AG09319 (cell line): ENCODE measurements at regions not wholly inside any gene's neighbourhood (a gene's known extent, or its start where the extent isn't known, plus 50 kb on each side); places are given as distances from the start of the nearest gene placed in this dataset.

Experiments
- DNase-seq: peaks from one replicate; pipeline ENCODE4 v3.0.0-alpha.2; 2010; ENCODE audit warnings: low read depth; ENCODE audit errors: extremely low read depth
- TF ChIP-seq, protein P1 (sequence below): IDR thresholded peaks from 2 replicates; pipeline ENCODE4 v1.5.1; 2011; ENCODE audit warnings: low read depth, mild to moderate bottlenecking, inconsistent platforms, low read length, moderate library complexity

DNA sequence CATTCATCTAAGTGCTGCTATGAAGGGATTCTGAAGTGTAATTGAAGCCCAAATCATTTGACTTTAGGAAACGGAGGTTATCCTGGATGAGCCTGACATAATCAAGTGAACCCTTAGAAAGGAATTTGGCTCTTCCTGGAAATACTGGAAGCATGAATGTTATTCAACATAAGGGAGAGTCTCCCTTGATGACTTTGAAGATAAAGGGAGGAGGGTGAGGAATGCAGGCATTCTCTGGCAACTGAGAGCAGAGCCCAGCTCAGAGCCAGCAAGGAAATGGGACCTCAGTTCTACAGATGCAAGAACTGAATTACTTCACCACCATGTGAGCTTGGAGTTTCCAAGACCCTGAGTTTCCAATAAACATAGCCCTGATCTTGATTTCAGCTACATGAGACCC, 168.2 kb downstream of the DLL1 start:
- no peak for DNase-seq
- TF ChIP-seq, protein P1, sequence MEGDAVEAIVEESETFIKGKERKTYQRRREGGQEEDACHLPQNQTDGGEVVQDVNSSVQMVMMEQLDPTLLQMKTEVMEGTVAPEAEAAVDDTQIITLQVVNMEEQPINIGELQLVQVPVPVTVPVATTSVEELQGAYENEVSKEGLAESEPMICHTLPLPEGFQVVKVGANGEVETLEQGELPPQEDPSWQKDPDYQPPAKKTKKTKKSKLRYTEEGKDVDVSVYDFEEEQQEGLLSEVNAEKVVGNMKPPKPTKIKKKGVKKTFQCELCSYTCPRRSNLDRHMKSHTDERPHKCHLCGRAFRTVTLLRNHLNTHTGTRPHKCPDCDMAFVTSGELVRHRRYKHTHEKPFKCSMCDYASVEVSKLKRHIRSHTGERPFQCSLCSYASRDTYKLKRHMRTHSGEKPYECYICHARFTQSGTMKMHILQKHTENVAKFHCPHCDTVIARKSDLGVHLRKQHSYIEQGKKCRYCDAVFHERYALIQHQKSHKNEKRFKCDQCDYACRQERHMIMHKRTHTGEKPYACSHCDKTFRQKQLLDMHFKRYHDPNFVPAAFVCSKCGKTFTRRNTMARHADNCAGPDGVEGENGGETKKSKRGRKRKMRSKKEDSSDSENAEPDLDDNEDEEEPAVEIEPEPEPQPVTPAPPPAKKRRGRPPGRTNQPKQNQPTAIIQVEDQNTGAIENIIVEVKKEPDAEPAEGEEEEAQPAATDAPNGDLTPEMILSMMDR, result no peak

DNA sequence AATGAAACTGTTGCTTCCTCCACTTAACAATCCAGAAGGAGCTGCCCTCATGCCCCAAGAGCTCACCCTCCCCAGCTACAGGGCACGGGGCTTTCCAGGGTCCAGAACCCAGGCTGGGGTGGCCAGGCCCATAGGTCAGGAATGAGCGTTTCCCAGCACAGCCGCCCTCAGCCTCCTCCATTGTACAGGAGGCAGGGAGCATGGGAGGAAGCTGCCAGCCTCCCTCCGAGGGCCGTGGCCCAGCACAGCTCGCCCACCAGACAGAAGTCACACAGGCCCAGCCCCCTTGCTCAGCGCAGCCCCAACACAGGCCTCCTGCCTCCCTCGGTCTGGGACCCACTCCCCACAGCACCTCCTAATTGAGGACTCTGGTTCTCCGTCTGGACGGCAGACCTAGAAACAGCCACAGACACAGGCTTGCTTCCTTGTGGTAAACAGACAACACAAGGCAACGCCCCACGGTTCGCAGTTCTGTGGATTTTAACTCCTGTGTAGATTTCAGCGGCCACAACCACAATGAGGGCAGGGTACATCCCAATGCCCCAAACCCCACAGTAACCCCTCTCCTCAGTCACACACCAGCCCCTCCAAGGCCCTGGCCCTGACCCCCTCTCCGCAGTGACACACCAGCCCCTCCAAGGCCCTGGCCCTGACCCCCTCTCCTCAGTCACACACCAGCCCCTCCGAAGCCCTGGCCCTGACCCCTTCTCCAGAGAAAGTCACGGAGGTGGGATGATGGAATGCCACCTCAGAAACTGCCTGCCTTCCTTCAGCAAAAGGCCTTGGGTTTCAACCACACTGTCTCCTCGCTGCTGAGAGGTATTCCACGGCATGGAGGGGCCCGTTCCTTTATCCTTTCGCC, 173.5 kb downstream of the DLL1 start:
- TF ChIP-seq, protein P1, result no peak
- no peak for DNase-seq

DNA sequence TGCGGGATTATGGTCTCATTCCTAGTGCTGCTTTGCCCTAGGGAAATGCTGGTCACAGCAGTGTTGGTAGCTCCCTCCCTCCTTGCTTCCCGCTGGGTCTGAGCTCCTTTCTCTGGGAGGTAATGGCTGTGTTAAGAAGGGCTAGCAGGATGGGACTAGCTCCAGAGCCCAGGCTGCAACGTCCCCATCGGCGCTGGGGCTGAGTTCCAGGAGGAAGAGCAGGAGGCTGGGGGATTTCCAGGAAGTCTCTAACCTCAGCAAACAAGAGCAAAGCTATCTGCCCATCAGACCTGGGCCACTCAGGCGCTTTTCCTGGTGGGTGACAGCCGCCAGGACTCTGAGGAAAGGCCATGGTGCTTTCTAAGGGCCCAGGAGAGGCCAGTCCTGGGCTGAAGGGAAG, 174.2 kb downstream of the DLL1 start:
- TF ChIP-seq, protein P1, result no peak
- no peak for DNase-seq

DNA sequence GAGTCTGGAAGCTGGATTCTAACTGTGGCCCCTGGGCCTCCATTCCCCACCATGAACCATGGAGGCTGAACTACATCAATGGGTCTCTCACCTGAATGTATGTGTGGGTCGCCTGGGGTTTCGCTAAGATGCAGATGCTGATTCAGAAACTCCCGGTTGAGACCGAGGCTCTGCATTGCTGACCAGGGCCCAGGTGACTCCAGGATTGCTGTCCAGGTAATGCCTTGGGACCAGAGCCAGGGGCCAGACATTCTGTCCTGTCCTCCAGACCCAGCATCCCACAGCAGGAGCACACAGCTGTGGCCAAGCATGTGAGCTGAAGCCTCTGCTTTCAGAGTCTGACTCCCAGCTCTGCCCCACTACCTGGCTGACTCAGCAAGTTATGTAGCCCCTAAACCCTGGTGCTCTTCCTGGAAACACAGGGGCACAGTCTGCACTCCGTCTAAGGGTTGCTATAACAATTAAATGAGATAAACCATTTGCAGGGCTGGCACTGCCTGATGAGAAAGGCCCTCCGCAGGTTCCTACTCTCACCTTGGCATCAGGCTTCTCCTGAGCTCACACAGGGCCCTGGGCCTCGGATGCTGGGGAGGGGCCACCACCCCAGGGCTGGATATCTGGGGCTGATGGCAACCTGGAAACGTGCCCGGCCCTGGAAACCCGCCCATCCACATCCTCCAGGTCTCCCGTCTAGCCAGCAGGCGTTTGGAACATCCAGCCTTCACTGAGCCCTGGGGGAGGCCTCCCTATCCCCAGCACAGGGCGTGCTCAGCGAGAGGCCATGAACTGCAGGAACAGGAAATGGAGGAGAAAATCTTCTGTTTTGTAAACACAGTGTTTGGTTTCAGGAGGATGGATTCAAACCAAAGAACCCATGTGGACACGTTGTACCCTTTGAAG, 175.7 kb downstream of the DLL1 start:
- DNase-seq, result no peak
- TF ChIP-seq, protein P1, result no peak

DNA sequence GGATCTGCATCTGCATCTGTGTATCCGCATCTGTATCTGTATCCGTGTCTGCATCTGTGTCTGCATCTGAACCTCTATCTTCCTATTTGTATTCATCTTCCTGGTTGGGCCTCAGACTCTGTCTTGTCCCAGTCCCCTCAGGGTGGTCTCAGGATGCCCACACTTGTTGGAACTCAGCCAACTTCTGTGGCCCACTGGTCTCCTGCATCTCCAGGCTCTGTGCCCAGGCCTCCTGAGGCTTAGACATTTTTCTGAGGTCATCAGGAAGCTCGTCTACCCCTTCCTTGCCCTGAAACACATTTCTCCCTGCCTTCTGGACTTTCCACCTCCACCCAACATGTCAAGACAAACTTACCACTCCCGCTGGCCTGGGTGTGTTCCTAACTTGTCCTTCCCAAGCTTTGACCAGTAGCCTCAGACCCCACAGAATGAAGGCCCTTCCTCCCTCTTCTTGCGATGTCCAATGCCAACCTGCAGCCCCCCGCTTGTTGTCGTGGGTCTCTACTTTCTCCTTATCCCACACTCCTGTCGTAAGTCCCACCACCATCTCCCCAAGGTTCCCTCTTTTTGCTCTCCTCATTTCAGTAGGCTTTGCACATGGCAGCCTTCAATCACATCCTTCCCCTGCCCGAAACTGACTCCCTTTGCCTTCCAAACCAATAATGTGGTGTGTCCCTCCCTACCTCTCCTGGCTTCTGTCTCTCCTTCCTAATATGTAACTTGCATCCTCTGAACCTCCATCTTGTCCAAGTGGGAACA, 176.5 kb downstream of the DLL1 start:
- DNase-seq, result no peak
- TF ChIP-seq, protein P1, result no peak

DNA sequence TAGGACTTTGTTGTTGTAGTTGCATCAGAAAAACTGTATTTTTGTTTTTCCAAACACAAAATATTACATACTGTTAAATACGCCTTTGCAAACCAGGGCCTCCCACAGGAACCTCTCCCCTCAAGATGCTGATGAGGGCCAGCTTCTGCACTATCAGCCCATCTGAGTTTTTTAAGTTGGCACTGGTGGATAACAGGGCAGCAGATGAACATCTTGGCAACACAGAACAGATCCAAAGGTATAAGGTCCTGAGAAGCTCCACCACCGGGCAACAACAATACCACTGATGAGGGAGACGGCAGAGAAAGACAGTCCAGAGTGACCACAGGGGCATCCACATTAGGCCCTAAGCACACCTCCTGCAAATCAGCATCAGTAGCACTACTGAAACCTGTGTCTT, 177.7 kb downstream of the DLL1 start:
- DNase-seq, result no peak

More for the DNA sequence above, 177.7 kb downstream of the DLL1 start:
- TF ChIP-seq, protein P1, result no peak
